GM23248 (cell line): ENCODE measurements at regions not wholly inside any gene's neighbourhood (a gene's known extent, or its start where the extent isn't known, plus 50 kb on each side); places are given as distances from the start of the nearest gene placed in this dataset.

Experiments
- EZH2 ChIP-seq: fragments of 200-600 bp; sonication (generic); IDR thresholded peaks from 2 replicates; pipeline ENCODE4 v1.6.1; 2018; ENCODE audit warnings: antibody characterized with exemption, mild to moderate bottlenecking; ENCODE audit not compliant: insufficient read depth, poor library complexity, severe bottlenecking
- EZH2phosphoT487 ChIP-seq: fragments of 200-600 bp; sonication (generic); IDR thresholded peaks from 2 replicates; pipeline ENCODE4 v1.6.1; 2018; ENCODE audit warnings: antibody characterized with exemption, moderate library complexity, mild to moderate bottlenecking, low read depth; ENCODE audit not compliant: insufficient read depth

DNA sequence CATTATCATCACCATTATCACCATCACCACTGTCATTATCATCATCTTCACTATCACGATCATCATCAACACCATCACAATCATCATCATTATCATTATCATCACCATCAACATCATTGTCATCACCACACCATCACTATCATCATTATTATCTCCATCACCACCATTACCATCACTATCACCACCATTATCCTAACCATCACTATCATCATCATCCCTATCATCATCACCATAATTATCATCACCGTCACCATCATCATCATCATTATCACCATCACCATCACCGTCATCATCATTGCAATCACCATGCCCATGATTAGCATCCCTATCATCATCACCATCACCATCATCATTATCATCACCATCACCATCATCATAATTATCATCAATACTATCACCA is 311.9 kb downstream of the IRX2 start:
- TF ChIP-seq EZH2, result no peak
- TF ChIP-seq EZH2phosphoT487, result no peak
